Hepatocyte (in vitro differentiated cells): ENCODE measurements at regions not wholly inside any gene's neighbourhood (a gene's known extent, or its start where the extent isn't known, plus 50 kb on each side); places are given as distances from the start of the nearest gene placed in this dataset.

Source experiments
- CTCF ChIP-seq: fragments of 200-600 bp; sonication (generic); IDR thresholded peaks from 2 replicates; pipeline ENCODE4 v1.5.1; 2016; ENCODE audit warnings: antibody characterized with exemption, mild to moderate bottlenecking; ENCODE audit not compliant: poor library complexity
- EZH2 ChIP-seq: fragments of 200-600 bp; sonication (generic); IDR thresholded peaks from 2 replicates; pipeline ENCODE4 v1.6.1; 2016; ENCODE audit warnings: antibody characterized with exemption, mild to moderate bottlenecking, borderline replicate concordance

GRCh38 chr11:134633276-134633675 is 221.2 kb upstream of the B3GAT1 start:
- TF ChIP-seq CTCF = no peak
- TF ChIP-seq EZH2 = no peak
